ENCODE measurements at regions not wholly inside any gene's neighbourhood (a gene's known extent, or its start where the extent isn't known, plus 50 kb on each side); places are given as distances from the start of the nearest gene placed in this dataset.

DNA sequence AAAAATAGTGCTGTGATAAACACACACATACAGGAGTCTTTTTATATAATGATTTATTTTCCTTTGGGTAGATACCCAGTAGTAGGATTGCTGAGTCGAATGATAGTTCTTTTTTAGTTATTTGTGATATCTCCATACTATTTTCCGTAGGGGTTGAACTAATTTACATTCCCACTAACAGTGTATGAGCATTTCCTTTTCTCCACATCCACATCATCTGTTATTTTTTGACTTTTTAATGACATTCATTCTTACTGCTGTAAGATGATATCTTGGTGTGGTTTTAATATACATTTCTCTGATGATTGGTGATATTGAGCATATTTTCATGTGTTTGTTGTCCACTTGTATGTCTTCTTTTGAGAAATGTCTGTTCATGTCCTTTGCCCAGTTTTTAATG, 78.3 kb downstream of the NIBAN1 start:
- Mint-ChIP-seq H3K27ac (no peak overlapping the region), H3K27me3 (ENCODE audit: insufficient read depth, low read depth, poor library complexity) (peaks cover 5% of the 10 kb centered on the region), H3K4me1 (peaks cover 11% of the 10 kb centered on the region), H3K36me3 (ENCODE audit: low read depth) (peaks cover 23% of the 10 kb centered on the region), H3K4me3 (no peak overlapping the region), H3K9me3 (no peaks in the 10 kb centered on the region)
- Histone ChIP-seq H3K79me2 (replicated peaks; ENCODE audit: insufficient read depth) (no peaks in the 10 kb centered on the region), H3K36me3 (ENCODE audit: insufficient read depth) (no peaks in the 10 kb centered on the region), H3K4me1 (ENCODE audit: insufficient read depth) (peaks cover 11% of the 10 kb centered on the region), H3K27ac (ENCODE audit: low read depth) (no peak overlapping the region), H3K4me3 (no peak overlapping the region), H3K9me2 (ENCODE audit: insufficient read depth) (no peaks in the 10 kb centered on the region), H3F3A (replicated peaks; ENCODE audit: low read depth) (no peaks in the 10 kb centered on the region), H3K4me2 (no peak overlapping the region), H3K27me3 (ENCODE audit: insufficient read depth) (no peaks in the 10 kb centered on the region), H4K20me1 (replicated peaks; ENCODE audit: insufficient read depth) (no peaks in the 10 kb centered on the region), H2AFZ (no peak overlapping the region)
- DNase-seq (ENCODE audit: low spot score), result no peak
- TF ChIP-seq JUNB (IDR thresholded peaks at IDR 0.05; ENCODE audit: unreplicated experiment), result no peak
- TF ChIP-seq ZNF462 (CRISPR knock-in tag; IDR thresholded peaks at IDR 0.05), result no peak
- no peak for TF ChIP-seq ETS1 (IDR thresholded peaks at IDR 0.05)
- TF ChIP-seq NANOG (IDR thresholded peaks at IDR 0.05; ENCODE audit: borderline replicate concordance), result no peak
- no peak for TF ChIP-seq EZH2phosphoT487 (IDR thresholded peaks at IDR 0.05; ENCODE audit: unreplicated experiment)
- no peak for TF ChIP-seq CREB1 (CRISPR knock-in tag; IDR thresholded peaks at IDR 0.05; ENCODE audit: low read depth)
- no peak for ATAC-seq
